ENCODE measurements at regions not wholly inside any gene's neighbourhood (a gene's known extent, or its start where the extent isn't known, plus 50 kb on each side); places are given as distances from the start of the nearest gene placed in this dataset.

DNA sequence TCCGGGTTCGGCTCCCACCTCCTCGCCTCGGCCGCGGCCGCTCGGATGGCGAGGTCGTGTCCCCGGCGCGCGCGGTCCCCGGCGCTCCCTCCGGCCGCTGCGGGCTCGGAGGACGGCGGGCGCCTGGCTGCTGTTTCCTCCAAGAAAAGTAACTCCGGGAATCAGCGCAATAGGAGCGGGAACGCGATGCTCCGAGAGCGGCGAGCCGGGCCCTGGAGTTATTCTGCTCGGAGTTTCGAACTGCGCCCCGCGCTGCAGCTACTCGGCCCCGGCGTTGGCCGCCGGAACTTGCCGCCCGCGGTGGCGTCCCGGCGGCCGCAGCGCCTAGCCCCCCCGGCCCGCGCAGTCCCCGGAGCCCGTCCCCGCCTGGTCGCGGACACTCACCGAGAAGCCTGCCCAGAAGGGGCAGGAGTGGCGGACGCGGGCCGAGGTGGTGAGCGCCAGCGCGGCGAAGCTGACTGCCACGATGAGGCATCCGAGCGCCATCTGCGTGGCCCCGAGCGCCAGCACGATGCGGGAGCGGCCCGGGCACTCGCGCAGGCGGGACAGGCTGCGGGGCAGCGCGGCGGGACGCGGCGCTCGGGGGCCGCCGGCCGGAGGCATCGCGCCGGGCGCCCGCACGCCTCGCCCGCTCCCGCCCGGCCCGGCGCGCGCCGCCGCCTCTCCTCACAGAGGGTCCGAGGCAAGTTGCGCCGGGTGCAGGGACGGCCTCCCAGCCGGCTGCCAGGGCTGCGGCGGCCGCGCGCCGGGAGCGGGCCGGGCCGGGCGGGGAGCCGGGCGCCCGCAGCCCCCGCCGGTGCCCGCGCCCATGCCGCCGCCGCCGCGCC lies 251.9 kb downstream of the TJP1 start:
- TF ChIP-seq, protein P1, sequence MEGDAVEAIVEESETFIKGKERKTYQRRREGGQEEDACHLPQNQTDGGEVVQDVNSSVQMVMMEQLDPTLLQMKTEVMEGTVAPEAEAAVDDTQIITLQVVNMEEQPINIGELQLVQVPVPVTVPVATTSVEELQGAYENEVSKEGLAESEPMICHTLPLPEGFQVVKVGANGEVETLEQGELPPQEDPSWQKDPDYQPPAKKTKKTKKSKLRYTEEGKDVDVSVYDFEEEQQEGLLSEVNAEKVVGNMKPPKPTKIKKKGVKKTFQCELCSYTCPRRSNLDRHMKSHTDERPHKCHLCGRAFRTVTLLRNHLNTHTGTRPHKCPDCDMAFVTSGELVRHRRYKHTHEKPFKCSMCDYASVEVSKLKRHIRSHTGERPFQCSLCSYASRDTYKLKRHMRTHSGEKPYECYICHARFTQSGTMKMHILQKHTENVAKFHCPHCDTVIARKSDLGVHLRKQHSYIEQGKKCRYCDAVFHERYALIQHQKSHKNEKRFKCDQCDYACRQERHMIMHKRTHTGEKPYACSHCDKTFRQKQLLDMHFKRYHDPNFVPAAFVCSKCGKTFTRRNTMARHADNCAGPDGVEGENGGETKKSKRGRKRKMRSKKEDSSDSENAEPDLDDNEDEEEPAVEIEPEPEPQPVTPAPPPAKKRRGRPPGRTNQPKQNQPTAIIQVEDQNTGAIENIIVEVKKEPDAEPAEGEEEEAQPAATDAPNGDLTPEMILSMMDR (IDR thresholded peaks at IDR 0.05): no peak
- no peak for TF ChIP-seq POLR2AphosphoS5 (IDR thresholded peaks at IDR 0.05)
- no peak for TF ChIP-seq POLR2A (IDR thresholded peaks at IDR 0.05)

Measured in sigmoid colon (tissue), 4 donors.